ENCODE measurements at regions not wholly inside any gene's neighbourhood (a gene's known extent, or its start where the extent isn't known, plus 50 kb on each side); places are given as distances from the start of the nearest gene placed in this dataset.

DNA sequence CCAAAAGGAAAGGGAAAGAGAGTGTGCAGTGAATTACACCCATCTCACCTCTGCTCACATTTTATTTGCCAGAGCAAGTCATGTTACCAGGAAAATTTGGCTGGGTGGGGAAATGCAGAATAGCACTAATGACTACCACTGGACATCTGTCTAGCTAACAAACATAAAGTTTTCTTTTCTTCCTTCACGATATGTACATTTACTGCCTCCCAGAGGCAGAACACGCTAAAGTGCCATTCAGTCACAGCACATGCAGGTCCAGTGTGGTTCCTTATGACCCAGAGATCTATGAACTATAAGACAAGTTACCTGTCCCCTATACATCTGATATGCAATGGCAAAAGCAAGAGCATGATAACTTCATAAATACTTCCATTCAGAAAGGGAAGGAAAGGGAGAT is 194.1 kb downstream of the OGFRL1 start:
- no peaks in the 10 kb centered on the region for H3K27me3 Mint-ChIP-seq (ENCODE audit: low read depth)
- no CpG with 5 or more reads among the region's 2 CpGs for whole genome bisulfite sequencing (ENCODE audit: extremely low coverage, insufficient read length, low lambda C conversion rate)
- Histone ChIP-seq H3T11ph (ENCODE audit: low read length) (no peak overlapping the region), H3K4me2 (ENCODE audit: insufficient read depth, insufficient read length, low read length) (no peak overlapping the region), H4K20me1 (ENCODE audit: control insufficient read depth, insufficient read depth, insufficient read length) (no peaks in the 10 kb centered on the region), H3K79me1 (ENCODE audit: insufficient read depth, low read depth, low read length, poor library complexity, severe bottlenecking) (no peaks in the 10 kb centered on the region), H3K23ac (ENCODE audit: insufficient read length, low read depth, low read length) (no peak overlapping the region), H4K91ac (ENCODE audit: insufficient read length, low read depth, low read length) (no peak overlapping the region), H3K9me3 (ENCODE audit: control insufficient read depth, low read depth, low read length) (no peaks in the 10 kb centered on the region), H2BK5ac (ENCODE audit: insufficient read length, low read length) (no peak overlapping the region), H2BK20ac (ENCODE audit: low read depth, low read length, poor library complexity, severe bottlenecking) (no peak overlapping the region), H3K14ac (ENCODE audit: insufficient read depth, low read length) (no peak overlapping the region), H2BK12ac (ENCODE audit: insufficient read length, low read depth, low read length) (no peak overlapping the region), H3K4me1 (ENCODE audit: insufficient read depth, low read length) (no peaks in the 10 kb centered on the region; the same call in 1 of the 2 replicates), H2AFZ (ENCODE audit: low read length) (no peak overlapping the region), H2BK15ac (ENCODE audit: low read depth, low read length) (no peak overlapping the region), H3K18ac (ENCODE audit: insufficient read length, low read depth, low read length) (no peak overlapping the region), H3K27ac (ENCODE audit: insufficient read length, low read depth, low read length) (no peak overlapping the region), H3K27me3 (ENCODE audit: insufficient read depth, low read length) (no peaks in the 10 kb centered on the region), H3K23me2 (ENCODE audit: insufficient read length, low read depth, low read length, poor library complexity, severe bottlenecking) (no peaks in the 10 kb centered on the region), H4K5ac (ENCODE audit: insufficient read length, low read depth, low read length) (no peak overlapping the region), H4K8ac (replicated peaks; ENCODE audit: insufficient read length, low read depth, low read length) (no peak overlapping the region), H2BK120ac (ENCODE audit: low read depth, low read length, poor library complexity, severe bottlenecking) (no peak overlapping the region), H3K79me2 (ENCODE audit: insufficient read depth, low read length) (no peaks in the 10 kb centered on the region), H3K4ac (ENCODE audit: low read depth, low read length) (no peak overlapping the region), H2AK5ac (ENCODE audit: insufficient read length, low read length) (no peak overlapping the region), H3K56ac (ENCODE audit: insufficient read length, low read depth, low read length) (no peak overlapping the region), H3K9ac (ENCODE audit: extremely low read depth, insufficient read length, low read length) (no peak overlapping the region)
- peaks cover 10 to 17% of the 10 kb centered on the region in 2 experiments for H3K4me1 Mint-ChIP-seq
- no peaks in the 10 kb centered on the region for H3K9me3 Mint-ChIP-seq
- H3K36me3 Mint-ChIP-seq (ENCODE audit: insufficient read depth in 1 of 3, low read depth in 3 of 3), result no peaks in the 10 kb centered on the region
- H3K27ac Mint-ChIP-seq, result no peak overlapping the region
- DNase-seq, result no peak
- H3K4me3 Mint-ChIP-seq, result no peak overlapping the region
- TF ChIP-seq, protein P1, sequence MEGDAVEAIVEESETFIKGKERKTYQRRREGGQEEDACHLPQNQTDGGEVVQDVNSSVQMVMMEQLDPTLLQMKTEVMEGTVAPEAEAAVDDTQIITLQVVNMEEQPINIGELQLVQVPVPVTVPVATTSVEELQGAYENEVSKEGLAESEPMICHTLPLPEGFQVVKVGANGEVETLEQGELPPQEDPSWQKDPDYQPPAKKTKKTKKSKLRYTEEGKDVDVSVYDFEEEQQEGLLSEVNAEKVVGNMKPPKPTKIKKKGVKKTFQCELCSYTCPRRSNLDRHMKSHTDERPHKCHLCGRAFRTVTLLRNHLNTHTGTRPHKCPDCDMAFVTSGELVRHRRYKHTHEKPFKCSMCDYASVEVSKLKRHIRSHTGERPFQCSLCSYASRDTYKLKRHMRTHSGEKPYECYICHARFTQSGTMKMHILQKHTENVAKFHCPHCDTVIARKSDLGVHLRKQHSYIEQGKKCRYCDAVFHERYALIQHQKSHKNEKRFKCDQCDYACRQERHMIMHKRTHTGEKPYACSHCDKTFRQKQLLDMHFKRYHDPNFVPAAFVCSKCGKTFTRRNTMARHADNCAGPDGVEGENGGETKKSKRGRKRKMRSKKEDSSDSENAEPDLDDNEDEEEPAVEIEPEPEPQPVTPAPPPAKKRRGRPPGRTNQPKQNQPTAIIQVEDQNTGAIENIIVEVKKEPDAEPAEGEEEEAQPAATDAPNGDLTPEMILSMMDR (conservative IDR thresholded peaks at IDR 0.05), result no peak
